Esophagus muscularis mucosa (tissue), 3 donors: ENCODE measurements at regions not wholly inside any gene's neighbourhood (a gene's known extent, or its start where the extent isn't known, plus 50 kb on each side); places are given as distances from the start of the nearest gene placed in this dataset.

Experiments used
- CTCF ChIP-seq, 3 experiments: fragments of 200-600 bp in 2 of 3; fragments of 450-650 bp in 1 of 3; sonication (generic) in 2 of 3; IDR thresholded peaks; one replicate each; pipeline ENCODE4 v1.5.1; 2017 to 2019; ENCODE audit warnings: antibody characterized with exemption in 3 of 3, mild to moderate bottlenecking in 2 of 3, moderate library complexity in 1 of 3
- POLR2A ChIP-seq: fragments of 450-650 bp; IDR thresholded peaks from one replicate; pipeline ENCODE4 v1.6.1; 2017; ENCODE audit warnings: antibody characterized with exemption, moderate library complexity, mild to moderate bottlenecking, low read depth

- TF ChIP-seq POLR2A, result no peak
- TF ChIP-seq CTCF (IDR thresholded peaks at IDR 0.05), result no peak
Observed at GRCh38 chrX:121671649-121672048, 624.2 kb downstream of the GLUD2 start.
